GM19468 (cell line): ENCODE measurements at regions not wholly inside any gene's neighbourhood (a gene's known extent, or its start where the extent isn't known, plus 50 kb on each side); places are given as distances from the start of the nearest gene placed in this dataset.
"Not testable (repeated sequence)": the region's sequence is repeated elsewhere in the genome, so short reads cannot be mapped to it uniquely, and the experiment has no call there.

ENCODE experiments used
- ATAC-seq: cut with Tn5 transposase; IDR thresholded peaks from one replicate; pipeline ENCODE4 v1.9.1; 2021; ENCODE audit warnings: mild to moderate bottlenecking, moderate library complexity, moderate number of reproducible peaks; ENCODE audit not compliant: unreplicated experiment; ENCODE audit errors: extremely low read depth

DNA sequence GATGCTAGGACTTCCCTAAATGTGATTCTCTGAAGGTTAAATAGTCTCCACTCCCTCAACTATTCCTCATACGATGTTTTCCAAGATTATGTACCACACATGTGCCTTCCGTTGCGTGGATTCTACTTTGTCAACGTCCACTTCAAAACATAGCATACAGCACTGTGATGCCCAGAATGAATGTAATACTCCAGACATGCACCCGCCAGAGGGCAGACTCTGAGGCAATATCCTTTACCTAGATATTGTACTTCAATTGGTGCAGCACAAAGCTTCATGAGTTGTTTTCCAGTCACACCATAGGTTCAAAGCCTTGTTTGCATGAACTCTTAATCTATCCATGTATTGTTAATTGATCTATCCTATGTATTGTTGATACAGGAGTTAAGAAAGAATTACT is 201.0 kb upstream of the NABP1 start:
- no peak for ATAC-seq

DNA sequence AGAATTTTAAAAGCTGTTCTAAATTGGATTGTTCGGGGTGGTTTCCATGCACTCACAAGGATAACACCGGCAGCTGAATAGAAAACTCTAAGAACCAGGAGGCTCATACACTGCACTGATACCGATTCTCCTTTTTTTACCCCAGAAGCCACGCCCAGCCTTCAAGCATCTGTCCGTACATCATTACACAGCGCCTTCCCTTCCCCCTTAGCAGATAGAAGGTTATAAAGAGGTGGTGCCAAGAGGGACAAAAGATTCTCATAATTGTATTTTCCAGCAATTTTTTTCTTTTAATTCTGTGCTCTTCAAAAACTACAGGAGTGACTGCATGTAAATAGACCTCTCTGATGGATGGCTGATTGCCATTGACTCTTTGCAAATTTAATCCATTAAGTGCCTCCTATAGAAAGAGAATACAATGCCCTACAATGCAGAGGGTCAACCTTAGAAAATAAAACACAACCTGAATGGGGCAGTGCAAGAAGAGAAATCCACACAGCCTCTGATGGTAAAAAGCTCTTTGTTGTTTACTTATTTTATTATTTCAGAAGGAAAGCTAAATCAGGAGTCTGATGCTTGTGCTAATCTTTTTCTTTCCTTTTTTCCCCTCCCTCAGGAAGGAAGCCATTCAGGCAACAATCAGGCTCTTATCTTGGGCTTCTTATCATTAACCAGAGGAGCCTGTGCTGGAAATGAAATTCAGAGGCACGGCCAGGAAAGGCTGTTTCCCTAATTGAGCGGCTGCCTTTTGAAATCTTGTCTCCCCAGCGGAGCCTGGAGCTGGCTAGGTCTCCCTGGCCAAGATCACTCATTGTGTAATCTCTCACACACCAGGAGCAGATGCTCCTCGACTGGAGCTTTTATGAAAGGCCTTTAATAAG is 198.9 kb upstream of the NABP1 start:
- no peak for ATAC-seq

DNA sequence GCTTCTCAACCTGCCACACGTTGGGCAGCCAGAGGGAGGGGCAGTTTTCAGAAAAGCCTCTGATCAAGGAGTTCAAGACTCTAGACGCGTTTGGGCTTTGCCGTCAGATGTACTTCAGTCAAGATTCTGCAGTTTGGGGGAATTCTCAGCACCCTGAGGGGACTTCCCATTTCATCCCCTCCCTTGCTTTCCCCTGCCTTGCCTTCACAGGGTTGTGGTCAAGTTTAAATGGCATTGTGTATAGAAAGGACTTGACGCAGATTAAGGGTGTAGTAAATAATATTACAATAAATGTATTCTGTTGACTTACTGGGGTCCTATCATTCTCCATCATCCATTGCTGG is 198.3 kb upstream of the NABP1 start:
- no peak for ATAC-seq

DNA sequence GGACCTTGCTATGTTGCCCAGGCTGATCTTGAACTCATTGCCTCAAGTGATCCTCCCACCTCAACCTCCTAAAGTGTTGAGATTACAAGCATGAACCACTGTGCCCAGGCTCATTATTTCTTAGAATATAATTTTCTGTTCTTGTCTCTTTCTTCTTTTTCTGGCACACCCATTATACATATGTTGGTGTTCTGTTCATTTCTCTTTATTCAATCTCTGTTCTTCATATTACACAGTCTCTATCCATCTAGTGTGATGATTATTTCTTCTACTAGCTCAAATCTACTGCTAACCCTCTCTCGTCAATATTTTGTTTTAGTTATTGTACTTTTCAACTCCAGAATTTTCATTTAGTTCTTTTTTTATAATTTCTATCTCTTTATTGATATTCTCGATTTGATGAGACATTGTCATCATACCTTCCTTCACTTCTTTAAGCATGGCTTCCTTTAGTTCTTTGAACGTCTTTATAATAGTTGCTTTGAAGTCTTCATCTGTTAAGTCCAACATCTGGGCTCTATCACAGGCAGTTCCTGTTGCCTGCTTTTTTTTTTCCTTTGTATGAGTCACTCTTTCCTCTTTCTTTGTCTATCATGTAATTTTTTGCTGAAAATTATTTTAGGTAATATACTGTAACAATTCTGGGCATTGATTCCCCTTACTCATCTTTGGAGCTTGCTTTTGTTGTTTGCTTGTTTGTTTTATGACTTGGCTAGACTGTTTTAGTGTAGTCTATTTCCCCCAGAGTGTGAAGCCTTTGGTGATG is 196.4 kb upstream of the NABP1 start:
- no peak for ATAC-seq

DNA sequence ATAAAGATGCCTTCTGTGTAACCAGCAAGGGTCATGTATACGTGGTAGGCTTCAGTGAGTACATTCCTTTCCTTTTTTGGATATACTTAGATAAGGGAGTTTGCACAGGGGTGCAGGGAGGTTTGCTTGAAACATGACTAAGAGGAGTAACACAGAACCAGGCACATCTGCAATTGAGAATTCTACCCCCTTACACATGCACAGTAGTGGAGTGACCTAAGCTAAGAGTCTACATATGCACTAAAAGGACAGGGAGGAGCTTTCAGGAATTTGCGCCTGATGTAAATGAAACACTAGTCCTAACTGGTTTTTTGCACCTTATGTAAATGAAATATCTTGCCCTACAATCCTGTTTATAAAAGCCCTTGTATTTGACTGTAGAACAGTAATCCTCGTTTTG is 194.8 kb upstream of the NABP1 start:
- ATAC-seq, result no peak

DNA sequence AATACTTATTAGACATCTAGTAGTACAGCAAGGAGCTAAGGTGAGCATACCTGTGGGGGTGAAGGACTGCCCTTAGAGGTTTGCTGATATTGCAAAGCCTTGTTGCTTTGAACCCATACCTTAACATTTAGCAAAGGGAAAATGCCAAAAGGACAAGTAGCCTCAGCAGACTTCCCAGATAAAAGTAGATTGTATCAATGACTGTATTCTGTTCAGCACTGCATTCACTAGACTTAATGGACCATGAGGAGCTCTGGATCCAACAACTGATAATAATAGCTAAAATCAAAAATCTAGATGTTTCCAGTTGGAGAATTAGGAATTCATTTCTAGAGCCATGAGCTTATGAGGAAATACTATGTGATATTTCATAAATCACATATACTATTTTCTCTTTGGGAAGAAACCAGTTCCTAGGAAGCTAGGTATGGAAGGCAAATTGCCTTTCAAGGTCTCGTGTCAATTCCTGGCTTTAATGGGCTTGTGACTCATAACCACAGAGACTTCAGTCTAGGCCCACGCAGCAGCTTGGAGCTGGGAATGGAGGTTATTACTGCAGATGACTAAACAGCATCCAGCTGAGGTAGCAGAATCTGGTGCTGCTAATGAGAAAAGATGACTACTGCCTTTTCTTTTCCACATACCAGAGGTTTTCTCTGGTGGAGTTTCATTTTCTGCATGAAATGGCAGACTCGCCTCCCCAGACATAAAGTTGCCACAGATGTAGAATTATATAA is 191.2 kb upstream of the NABP1 start:
- ATAC-seq, result no peak

DNA sequence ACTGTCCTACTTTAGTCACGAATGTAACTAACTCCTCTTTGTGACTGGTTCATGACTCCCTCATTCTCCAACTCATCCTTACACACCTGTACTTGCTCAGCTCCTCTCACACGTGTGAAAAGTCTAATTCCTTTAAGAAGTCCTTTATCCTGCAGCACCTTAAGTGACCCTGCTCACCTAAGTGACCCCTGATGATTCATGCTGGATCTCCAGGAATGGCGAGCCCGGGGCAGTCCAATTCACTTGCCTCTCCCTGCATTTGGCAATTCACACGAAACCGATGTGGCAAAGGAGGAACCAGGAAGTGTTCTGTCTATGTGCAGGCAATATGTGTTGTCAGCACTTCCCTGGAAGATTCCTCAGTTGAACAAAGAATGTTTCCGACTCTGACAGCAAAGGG is 189.8 kb upstream of the NABP1 start:
- ATAC-seq, result no peak

DNA sequence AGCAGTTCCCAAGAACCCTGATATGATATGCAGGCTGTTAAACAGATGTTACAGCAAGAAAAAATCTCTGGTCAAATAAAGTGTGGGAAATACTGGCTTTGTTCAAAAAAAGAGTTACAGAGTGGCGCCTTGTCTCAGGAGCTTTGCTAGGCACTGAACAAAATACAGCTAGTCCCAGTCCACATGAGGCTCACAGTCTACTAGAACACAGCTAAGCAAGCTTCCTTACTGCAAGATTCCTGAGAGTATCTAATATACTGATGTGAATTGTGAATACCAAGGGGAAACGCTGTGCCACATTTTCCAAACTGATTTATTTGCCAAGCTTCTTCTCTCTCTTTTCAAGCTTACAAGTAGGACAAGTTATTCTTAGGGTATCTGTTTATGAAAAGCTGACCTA is 188.8 kb upstream of the NABP1 start:
- no peak for ATAC-seq

DNA sequence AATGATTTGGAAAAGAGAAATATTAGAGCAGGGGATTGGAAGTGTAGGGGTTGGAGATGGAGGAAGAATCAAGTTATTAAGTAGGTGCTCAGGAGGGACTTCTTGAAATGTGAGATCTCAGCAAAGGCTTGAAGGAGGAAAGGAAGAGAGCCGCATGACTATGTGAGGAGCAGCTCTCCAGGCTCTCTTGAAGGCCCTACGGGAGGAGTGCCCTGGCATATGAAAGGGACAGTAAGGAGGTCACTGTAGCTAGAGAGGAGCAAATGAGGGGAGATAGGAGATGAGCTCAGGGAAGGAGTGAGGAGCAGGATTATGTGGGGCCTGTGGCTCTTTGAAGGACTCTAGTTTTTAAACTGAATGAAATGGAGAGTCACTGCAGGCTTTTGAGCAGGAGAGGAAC is 181.1 kb upstream of the NABP1 start:
- no peak for ATAC-seq

DNA sequence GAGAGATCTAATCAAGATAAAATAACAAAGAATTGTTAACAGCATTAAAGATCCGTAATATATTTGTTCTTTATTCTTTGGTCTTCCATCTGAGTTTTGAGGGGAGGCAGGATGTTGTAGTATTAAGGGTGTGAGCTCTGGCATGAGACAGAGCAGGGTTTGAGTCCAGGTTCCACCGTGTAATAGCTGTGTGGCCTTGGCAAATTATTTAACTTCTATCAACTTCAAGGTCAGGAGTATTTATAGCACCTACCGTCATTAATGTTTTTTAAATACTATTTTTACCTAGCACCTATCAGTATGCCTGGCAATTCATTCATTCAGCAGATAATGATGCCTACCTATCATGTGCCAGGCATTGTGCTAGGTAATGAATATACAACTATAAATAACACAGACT is 180.1 kb upstream of the NABP1 start:
- ATAC-seq, result no peak

DNA sequence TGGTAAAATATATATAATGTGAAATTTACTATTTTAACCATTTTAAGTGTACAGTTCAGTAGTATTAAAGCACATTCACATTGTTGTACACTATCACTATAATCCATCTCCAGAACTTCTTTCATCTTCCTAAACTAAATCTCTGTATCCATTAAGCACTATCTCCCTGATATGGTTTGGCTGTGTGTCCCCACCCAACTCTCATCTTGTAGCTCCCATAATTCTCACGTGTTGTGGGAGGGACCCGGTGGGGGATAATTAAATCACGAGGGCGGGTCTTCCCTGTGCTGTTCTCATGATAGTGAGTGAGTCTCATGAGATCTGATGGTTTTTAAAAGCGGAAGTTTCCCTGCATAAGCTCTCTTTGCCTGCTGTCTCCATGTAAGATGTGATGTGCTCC is 178.9 kb upstream of the NABP1 start:
- no peak for ATAC-seq

DNA sequence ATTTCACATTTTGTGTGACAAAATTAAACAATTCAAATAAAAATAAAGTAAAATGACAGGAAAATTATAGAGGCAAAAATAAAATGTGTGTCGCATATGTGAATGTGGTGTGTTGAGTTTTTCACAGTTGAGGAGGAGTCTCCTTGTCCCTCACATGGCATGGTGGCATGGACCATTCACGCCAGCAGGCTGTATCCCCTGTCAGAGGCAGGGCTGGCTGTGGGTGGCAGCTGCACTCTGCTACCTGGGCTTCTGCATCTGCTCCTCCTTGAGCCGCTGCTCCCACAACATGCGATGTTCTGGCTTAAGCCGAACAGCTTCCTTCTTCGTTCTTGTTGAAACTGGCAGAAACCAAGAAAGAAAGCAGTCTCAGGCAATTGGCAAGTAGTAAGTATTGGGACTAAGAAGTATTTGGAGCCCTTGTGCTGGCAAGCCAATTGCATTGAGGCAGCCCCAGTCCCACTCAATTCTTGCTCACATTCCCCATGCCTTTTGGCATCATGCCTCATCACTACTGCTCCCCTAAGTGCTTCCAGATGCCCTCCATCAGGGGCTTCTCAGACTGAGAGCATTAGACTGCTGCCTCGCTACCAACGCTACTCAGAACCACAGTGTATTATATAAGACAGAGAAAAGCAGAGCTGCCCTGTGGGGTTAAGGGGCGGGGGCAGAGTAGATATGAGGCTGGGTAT is 177.9 kb upstream of the NABP1 start:
- ATAC-seq, result no peak

DNA sequence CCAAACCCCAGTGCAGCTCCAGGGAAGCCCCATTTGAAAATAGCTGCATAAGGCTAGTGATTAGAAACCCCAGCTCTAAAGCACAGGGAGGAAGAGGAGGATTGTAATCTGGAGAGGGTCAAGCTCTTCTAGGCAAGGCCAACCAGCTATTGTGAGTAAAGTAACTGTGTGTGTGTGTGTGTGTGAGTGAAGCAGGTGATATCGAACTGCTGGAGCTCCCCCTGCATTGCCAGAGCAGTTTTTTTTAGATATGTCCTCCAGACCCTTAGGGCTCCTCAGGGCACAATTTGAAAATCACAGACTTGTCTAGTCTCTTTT is 177.4 kb upstream of the NABP1 start:
- no peak for ATAC-seq

DNA sequence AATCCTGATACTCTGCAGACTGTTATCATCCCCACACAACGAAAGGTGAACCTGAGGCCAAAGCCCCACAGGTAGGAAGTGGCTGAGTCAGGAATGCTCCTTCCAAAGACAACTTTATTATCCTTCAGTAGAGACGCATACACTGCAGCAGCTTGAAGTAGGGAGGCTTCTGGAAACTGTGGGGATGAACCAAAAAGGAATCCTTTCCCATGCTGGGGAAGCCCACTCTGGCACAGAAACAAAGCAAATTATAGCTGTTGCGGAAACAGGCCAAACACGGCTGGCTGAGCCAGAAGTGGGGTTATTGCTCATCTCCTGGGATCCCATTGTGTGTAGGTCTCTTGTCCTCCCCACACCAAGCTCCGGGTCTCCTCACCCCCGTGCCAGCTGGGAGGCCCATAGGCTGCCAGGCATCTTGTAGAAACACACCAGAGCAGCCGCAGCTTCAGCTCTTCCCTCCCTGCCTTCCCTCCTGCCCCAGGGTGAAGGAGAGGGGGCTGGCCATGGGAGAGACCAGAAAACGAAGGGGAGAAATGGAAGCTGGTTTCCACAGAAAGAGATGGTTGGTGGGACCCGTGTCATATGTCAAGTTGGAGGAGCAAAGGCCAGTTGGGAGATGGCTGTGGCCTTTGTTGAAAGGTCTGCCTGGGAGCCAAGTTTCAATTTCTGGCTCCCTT is 176.9 kb upstream of the NABP1 start:
- no peak for ATAC-seq

DNA sequence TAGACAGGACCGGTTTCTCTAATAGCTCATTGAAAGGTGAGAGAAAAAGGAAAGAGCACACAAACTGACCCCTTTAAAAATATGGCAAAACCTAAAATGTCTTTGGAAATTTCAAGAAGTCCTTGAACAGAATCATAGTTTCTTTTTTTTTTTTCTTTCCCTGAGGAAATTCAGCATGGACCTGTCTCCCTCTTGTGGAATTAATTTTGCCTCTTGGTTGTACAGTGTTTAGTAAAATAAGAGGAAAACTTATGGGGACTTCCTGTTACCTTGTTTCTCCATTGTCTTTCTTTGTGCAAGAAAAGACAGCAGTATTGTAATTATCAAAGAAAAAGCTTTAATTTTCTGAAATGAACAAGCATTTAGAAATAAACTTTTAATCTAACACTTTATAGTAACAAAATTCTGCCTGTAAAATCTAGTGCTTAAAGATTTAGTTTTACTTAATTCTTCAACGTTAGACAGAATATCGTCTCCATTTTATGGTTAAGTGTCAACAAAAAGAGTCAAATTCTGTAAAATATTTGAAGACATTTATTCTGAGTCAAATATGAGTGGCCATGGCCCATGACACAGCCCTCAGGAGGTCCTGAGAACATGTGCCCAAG is 176.3 kb upstream of the NABP1 start:
- ATAC-seq, result no peak

DNA sequence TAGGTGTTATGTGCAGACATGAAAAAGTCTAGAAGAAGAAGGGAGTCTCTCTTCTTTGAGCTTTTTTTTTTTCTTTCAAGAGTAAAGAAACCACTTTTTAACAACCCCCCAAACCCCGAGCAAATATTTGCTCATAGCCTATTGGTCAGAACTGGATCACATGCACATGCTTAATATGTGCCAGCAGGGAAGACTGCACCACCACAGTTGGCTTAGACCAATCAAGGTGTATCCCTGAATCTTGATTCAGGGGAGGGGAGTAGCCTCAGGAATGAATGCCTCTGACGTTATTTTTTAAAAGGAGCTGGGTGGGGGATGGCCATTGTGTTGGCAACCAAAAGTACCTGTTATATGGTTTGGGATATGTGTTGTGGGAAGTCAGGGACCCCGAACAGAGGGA is 171.4 kb upstream of the NABP1 start:
- no peak for ATAC-seq

DNA sequence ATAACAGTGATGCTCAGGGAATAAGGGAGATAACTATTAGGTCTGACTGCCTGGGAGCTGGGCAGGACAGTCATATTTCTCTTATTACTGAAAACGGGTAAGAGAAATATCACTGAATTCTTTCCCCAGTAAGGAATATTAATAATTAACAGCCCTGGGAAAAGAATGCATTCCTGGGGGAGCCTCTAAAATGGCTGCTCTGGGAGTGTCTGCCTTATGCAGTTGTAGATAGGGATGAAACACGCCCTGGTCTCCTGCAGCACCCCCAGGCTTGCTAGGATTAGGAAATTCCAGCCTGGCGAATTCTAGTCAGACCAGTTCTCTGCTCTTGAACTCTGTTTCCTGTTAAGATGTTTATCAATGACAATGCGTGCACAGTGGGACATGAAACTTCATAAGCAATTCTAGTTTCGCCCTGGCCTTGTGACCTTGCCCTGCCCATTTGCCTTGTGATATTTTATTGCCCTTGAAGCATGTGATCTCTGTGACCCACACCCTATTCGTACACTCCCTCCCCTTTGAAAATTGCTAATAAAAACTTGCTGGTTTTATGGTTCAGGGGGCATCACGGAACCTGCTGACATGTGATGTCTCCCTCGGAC is 170.6 kb upstream of the NABP1 start:
- not testable (repeated sequence) for ATAC-seq

DNA sequence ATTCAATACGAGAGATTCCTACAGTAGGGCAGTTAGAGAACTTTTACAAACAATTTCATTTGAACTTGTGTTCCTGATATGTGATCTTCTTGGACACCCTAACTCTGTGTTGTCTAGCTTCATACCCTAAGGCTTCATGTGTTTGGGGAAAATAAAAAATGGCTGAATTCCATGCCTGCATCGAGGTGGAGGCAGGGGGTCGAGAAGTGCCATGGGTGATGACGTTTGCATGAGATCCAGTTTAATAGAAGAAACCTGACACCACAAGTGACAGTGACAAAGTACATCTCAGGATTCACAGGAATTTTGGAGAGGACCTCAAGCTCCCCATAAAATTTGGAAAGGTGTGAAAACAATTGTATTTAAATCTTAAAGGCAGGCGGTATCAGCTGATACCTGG is 169.2 kb upstream of the NABP1 start:
- ATAC-seq, result no peak

DNA sequence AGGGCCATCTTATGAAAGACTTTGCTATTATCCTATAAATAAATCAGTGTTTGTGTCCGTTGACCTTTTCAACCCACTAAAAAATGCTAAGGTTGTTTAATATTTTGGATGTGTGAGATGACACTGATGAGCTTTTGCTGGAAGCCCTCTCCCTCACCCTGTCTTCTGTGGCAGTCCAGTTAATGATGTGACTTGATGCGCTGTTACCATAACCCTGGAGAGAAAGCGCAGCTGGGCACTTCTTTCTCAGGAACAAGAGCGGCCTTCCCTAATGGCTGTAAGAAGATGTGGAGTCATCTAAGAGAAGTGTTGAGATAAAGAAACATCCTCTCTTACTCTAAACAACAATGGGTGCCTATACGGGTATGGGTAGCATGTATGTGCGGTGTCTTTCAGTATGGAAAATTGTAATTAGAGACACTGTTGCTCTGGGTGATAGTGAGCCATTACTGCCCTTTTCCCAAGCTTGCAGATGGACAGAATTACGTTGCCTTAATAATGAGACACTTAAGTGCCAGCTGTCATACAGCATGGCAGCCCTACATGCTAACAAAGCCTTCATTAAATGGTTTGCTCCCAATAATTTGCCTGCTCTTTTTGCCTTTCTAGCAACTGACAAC is 165.6 kb upstream of the NABP1 start:
- no peak for ATAC-seq
